Cardiac muscle cell (in vitro differentiated cells and primary cell): ENCODE measurements at regions not wholly inside any gene's neighbourhood (a gene's known extent, or its start where the extent isn't known, plus 50 kb on each side); places are given as distances from the start of the nearest gene placed in this dataset.

ENCODE experiments used
- DNase-seq, 2 donors: peaks; one replicate each; pipeline versions ENCODE4 v3.0.0 to v3.0.0-alpha.2; 2010 to 2017; ENCODE audit warnings: low read depth in 1 of 2, low spot score in 1 of 2
- H3K27ac ChIP-seq: fragments of 200-600 bp; sonication (generic); 2 replicates; pipeline ENCODE4 v1.5.1; 2016
- H3K27me3 ChIP-seq: fragments of 200-600 bp; sonication (generic); 2 replicates; pipeline ENCODE4 v1.6.0; 2016; ENCODE audit warnings: control low read depth
- H3K36me3 ChIP-seq: fragments of 200-600 bp; sonication (generic); 2 replicates; pipeline ENCODE4 v1.5.1; 2016; ENCODE audit warnings: control low read depth
- H3K4me1 ChIP-seq: fragments of 200-600 bp; sonication (generic); 2 replicates; pipeline ENCODE4 v1.8.1; 2017; ENCODE audit warnings: low read depth, mild to moderate bottlenecking, mixed run types
- H3K4me3 ChIP-seq: fragments of 200-600 bp; sonication (generic); 2 replicates; pipeline ENCODE4 v1.5.1; 2016; ENCODE audit warnings: mild to moderate bottlenecking
- H3K9me3 ChIP-seq: fragments of 200-600 bp; sonication (generic); 2 replicates; pipeline ENCODE4 v1.5.1; 2017; ENCODE audit warnings: low read depth, mild to moderate bottlenecking, control low read depth
- CTCF ChIP-seq: IDR thresholded peaks from 2 replicates; pipeline ENCODE4 v1.5.1; 2012; ENCODE audit warnings: low read depth, mild to moderate bottlenecking, low read length

DNA sequence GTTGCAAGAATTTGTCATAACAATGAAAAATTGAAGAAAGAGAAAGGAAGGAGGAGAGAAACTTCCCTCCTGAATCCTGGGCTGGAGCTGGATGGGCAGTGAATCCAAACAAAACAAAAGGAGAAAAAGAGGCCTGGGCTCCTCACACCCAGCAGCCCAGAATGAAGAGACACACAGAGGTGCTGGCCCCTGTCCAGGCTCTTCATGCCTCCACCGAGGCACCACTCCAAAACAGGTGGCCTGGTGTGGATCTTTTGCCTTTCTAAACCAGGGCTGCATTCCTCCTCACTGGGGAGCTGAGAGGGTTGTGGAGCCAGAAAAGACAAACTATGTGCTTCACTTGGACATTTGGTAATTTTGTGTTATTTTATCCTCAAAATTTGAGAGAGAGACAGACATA is 76.0 kb downstream of the FAM124B start:
- Histone ChIP-seq H3K27ac (no peak overlapping the region), H3K9me3 (no peaks in the 10 kb centered on the region), H3K36me3 (no peaks in the 10 kb centered on the region), H3K4me3 (no peak overlapping the region), H3K4me1 (no peaks in the 10 kb centered on the region), H3K27me3 (no peaks in the 10 kb centered on the region)
- TF ChIP-seq CTCF: no peak
- DNase-seq: no peak

DNA sequence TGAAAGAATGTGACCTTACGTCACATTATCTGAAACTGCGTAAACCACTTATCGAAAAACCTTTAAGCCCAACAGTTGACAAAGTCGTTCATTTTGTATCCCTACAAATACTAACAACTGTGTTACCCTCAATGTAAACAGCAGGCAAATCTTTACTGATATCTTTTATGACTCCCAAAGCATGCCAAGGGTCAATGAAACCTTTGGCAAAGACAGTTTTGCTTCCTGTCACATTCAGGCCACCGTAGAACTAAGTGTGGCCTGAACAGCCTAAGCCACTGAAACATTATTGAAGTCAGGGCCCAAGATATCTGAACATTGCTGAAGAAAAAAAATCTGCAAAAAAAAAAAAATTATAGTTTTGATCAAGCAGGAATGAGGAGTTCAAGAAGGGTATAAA is 77.3 kb downstream of the FAM124B start:
- H3K9me3 ChIP-seq: no peaks in the 10 kb centered on the region
- H3K27me3 ChIP-seq: no peaks in the 10 kb centered on the region
- DNase-seq: no peak
- H3K27ac ChIP-seq: no peak overlapping the region
- no peak overlapping the region for H3K4me3 ChIP-seq
- no peak for TF ChIP-seq CTCF
- H3K4me1 ChIP-seq: no peaks in the 10 kb centered on the region
- no peaks in the 10 kb centered on the region for H3K36me3 ChIP-seq

DNA sequence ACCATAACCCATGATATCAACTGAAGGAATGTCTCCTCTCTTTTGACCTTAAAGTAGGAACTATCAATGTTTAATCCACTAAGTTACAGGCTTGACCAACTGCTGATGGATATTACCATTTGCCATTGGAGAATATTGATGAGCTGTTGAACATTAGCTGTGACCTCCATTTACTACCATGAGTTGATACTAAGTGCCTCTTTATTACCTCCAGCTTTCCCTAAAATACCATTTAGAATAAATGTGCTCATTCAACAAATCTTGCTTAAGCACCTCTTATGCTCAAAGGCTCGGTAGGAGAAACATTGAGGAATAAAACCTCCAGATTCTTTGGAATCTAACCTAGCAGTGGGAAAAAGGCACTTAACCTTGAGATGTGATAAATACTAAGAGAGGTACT is 81.2 kb downstream of the FAM124B start:
- Histone ChIP-seq H3K4me1 (no peaks in the 10 kb centered on the region), H3K36me3 (no peaks in the 10 kb centered on the region), H3K9me3 (no peaks in the 10 kb centered on the region), H3K27me3 (no peaks in the 10 kb centered on the region), H3K27ac (no peak overlapping the region), H3K4me3 (no peak overlapping the region)
- no peak for DNase-seq
- no peak for TF ChIP-seq CTCF

DNA sequence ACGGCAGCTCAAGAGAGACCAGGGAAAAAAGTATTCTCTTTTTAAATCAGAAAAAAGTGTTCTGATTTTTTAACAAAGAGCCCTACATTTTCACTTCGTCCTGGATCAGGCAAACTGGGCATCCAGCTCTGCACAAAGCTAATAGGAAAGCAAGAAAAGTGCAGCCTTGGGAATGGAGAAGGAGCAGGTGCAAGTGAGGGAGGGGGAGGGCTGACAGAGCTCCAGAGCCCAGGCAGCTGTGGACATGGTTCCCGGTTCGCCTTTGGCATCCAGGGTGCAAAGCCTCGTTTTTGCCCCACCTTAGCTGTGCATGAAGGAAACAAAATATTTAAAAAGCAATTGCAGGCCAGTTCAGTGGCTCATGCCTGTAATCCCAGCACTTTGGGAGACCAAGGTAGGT is 82.2 kb downstream of the FAM124B start:
- DNase-seq: no peak
- Histone ChIP-seq H3K27me3 (no peaks in the 10 kb centered on the region), H3K36me3 (no peaks in the 10 kb centered on the region), H3K4me3 (no peak overlapping the region), H3K9me3 (no peaks in the 10 kb centered on the region), H3K4me1 (no peaks in the 10 kb centered on the region), H3K27ac (no peak overlapping the region)
- no peak for TF ChIP-seq CTCF

DNA sequence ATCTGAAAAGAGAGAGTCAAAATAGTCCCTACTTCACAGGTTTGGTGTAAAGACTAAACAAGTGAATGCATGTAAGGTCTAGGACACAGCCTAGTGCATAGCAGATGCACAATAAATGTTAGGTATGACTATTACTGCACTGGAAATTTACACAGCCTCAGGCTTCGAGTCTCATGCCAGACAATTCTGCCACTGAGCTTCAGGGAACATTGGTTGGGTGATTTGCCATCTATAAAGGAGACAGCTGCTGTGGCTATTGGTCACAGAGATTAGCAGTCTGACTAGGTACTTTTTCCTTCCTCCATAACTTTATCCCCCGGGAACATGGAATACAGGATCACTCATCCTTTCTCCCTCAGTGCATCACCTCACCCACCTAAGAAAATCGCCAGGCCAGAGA is 89.2 kb downstream of the FAM124B start:
- H3K4me1 ChIP-seq: peaks cover 17% of the 10 kb centered on the region
- no peak for DNase-seq
- H3K36me3 ChIP-seq: no peaks in the 10 kb centered on the region
- no peaks in the 10 kb centered on the region for H3K27me3 ChIP-seq
- no peak for TF ChIP-seq CTCF
- no peaks in the 10 kb centered on the region for H3K9me3 ChIP-seq
- no peak overlapping the region for H3K4me3 ChIP-seq
- H3K27ac ChIP-seq: no peak overlapping the region
